ENCODE measurements at regions not wholly inside any gene's neighbourhood (a gene's known extent, or its start where the extent isn't known, plus 50 kb on each side); places are given as distances from the start of the nearest gene placed in this dataset.
A peak's percentile ranks its signal among the peaks of the same experiment; 100 is the strongest.

GRCh38 chr2:176820371-176820932, 392.1 kb upstream of the HNRNPA3 start:
- Mint-ChIP-seq H3K9me3 (no peaks in the 10 kb centered on the region), H3K27me3 (peaks cover 13 to 30% of the 10 kb centered on the region in 2 donors), H3K4me1 (no peaks in the 10 kb centered on the region), H3K4me3 (no peak overlapping the region), H3K27ac (no peak overlapping the region), H3K36me3 (no peaks in the 10 kb centered on the region)
- no peak for ATAC-seq (replicated peaks)
- DNase-seq, result no peak

- no peaks in the 10 kb centered on the region for H3K36me3 Mint-ChIP-seq
- no peak for DNase-seq
- no peak for ATAC-seq (replicated peaks)
- no peaks in the 10 kb centered on the region for H3K9me3 Mint-ChIP-seq
- H3K4me3 Mint-ChIP-seq, result no peak overlapping the region
- H3K27me3 Mint-ChIP-seq, result peaks cover 10 to 26% of the 10 kb centered on the region in 2 donors
- H3K27ac Mint-ChIP-seq, result no peak overlapping the region
- H3K4me1 Mint-ChIP-seq, result no peaks in the 10 kb centered on the region
These were observed 391.2 kb upstream of the HNRNPA3 start for GRCh38 chr2:176821350-176821749.

GRCh38 chr2:176822060-176822459, 390.5 kb upstream of the HNRNPA3 start:
- ATAC-seq (replicated peaks), result no peak
- no peaks in the 10 kb centered on the region for H3K4me1 Mint-ChIP-seq

GRCh38 chr2:176826356-176826755, 386.2 kb upstream of the HNRNPA3 start:
- no peak for ATAC-seq (replicated peaks)
- no peaks in the 10 kb centered on the region for H3K36me3 Mint-ChIP-seq
- no peak for DNase-seq
- H3K4me1 Mint-ChIP-seq, result no peaks in the 10 kb centered on the region
- peaks cover 0 to 1% of the 10 kb centered on the region in 2 donors for H3K9me3 Mint-ChIP-seq
- no peak overlapping the region for H3K27ac Mint-ChIP-seq
- no peak overlapping the region for H3K4me3 Mint-ChIP-seq
- H3K27me3 Mint-ChIP-seq, result peaks cover 16 to 32% of the 10 kb centered on the region in 2 donors

More at GRCh38 chr2:176822060-176822459, 390.5 kb upstream of the HNRNPA3 start:
- Mint-ChIP-seq H3K9me3 (no peaks in the 10 kb centered on the region), H3K4me3 (no peak overlapping the region), H3K36me3 (no peaks in the 10 kb centered on the region), H3K27me3 (peaks cover 9 to 26% of the 10 kb centered on the region in 2 donors), H3K27ac (no peak overlapping the region)
- DNase-seq, result no peak

GRCh38 chr2:176826984-176827668, 385.5 kb upstream of the HNRNPA3 start:
- Mint-ChIP-seq H3K36me3 (no peaks in the 10 kb centered on the region), H3K27me3 (peaks cover 16 to 30% of the 10 kb centered on the region in 2 donors), H3K4me3 (no peak overlapping the region), H3K4me1 (no peaks in the 10 kb centered on the region), H3K9me3 (peaks cover 0 to 1% of the 10 kb centered on the region in 2 donors), H3K27ac (no peak overlapping the region)
- DNase-seq (no peak), ATAC-seq (replicated peaks) (no peak)

- peaks cover 0 to 1% of the 10 kb centered on the region in 2 donors for H3K9me3 Mint-ChIP-seq
- H3K27me3 Mint-ChIP-seq, result peaks cover 11 to 20% of the 10 kb centered on the region in 2 donors
- H3K36me3 Mint-ChIP-seq, result no peaks in the 10 kb centered on the region
- ATAC-seq (replicated peaks) (peak in 1 of 2 donors; percentile 34), DNase-seq (no peak)
- no peaks in the 10 kb centered on the region for H3K4me1 Mint-ChIP-seq
- no peak overlapping the region for H3K27ac Mint-ChIP-seq
- H3K4me3 Mint-ChIP-seq, result no peak overlapping the region
These were observed 382.2 kb upstream of the HNRNPA3 start for GRCh38 chr2:176830362-176830761.

GRCh38 chr2:176832086-176832485, 380.5 kb upstream of the HNRNPA3 start:
- no peaks in the 10 kb centered on the region for H3K4me1 Mint-ChIP-seq
- no peak overlapping the region for H3K27ac Mint-ChIP-seq
- no peaks in the 10 kb centered on the region for H3K36me3 Mint-ChIP-seq
- H3K27me3 Mint-ChIP-seq, result peaks cover 11 to 19% of the 10 kb centered on the region in 2 donors
- peaks cover 0 to 1% of the 10 kb centered on the region in 2 donors for H3K9me3 Mint-ChIP-seq
- H3K4me3 Mint-ChIP-seq, result no peak overlapping the region
- DNase-seq, result no peak
- ATAC-seq (replicated peaks), result no peak

- DNase-seq (no peak), ATAC-seq (replicated peaks) (no peak)
- H3K36me3 Mint-ChIP-seq, result no peaks in the 10 kb centered on the region
- peaks cover 0 to 1% of the 10 kb centered on the region in 2 donors for H3K9me3 Mint-ChIP-seq
- H3K27ac Mint-ChIP-seq, result no peak overlapping the region
- H3K4me1 Mint-ChIP-seq, result no peaks in the 10 kb centered on the region
- H3K4me3 Mint-ChIP-seq, result no peak overlapping the region
- H3K27me3 Mint-ChIP-seq, result peaks cover 11 to 19% of the 10 kb centered on the region in 2 donors
These were observed 378.9 kb upstream of the HNRNPA3 start for GRCh38 chr2:176833671-176834070.

- ATAC-seq (replicated peaks), result no peak
- no peak for DNase-seq
- peaks cover 8 to 19% of the 10 kb centered on the region in 2 donors for H3K27me3 Mint-ChIP-seq
- H3K27ac Mint-ChIP-seq, result no peak overlapping the region
- H3K4me3 Mint-ChIP-seq, result no peak overlapping the region
- peaks cover 0 to 1% of the 10 kb centered on the region in 2 donors for H3K9me3 Mint-ChIP-seq
- H3K36me3 Mint-ChIP-seq, result no peaks in the 10 kb centered on the region
- H3K4me1 Mint-ChIP-seq, result no peaks in the 10 kb centered on the region
These were observed 378.4 kb upstream of the HNRNPA3 start for GRCh38 chr2:176834226-176834625.

- Mint-ChIP-seq H3K27me3 (peaks cover 0 to 10% of the 10 kb centered on the region in 2 donors), H3K4me3 (no peak overlapping the region), H3K9me3 (no peaks in the 10 kb centered on the region), H3K36me3 (no peaks in the 10 kb centered on the region), H3K27ac (no peak overlapping the region), H3K4me1 (no peaks in the 10 kb centered on the region)
- DNase-seq (no peak), ATAC-seq (replicated peaks) (no peak)
These were observed 369.4 kb upstream of the HNRNPA3 start for GRCh38 chr2:176843208-176843607.

- Mint-ChIP-seq H3K4me3 (no peak overlapping the region), H3K27me3 (peaks cover 0 to 10% of the 10 kb centered on the region in 2 donors), H3K4me1 (no peaks in the 10 kb centered on the region), H3K36me3 (no peaks in the 10 kb centered on the region), H3K27ac (no peak overlapping the region), H3K9me3 (no peaks in the 10 kb centered on the region)
- DNase-seq, result no peak
- ATAC-seq (replicated peaks), result no peak
These were observed 368.1 kb upstream of the HNRNPA3 start for GRCh38 chr2:176844461-176844860.

GRCh38 chr2:176845718-176846117, 366.9 kb upstream of the HNRNPA3 start:
- ATAC-seq (replicated peaks) (no peak), DNase-seq (no peak)
- Mint-ChIP-seq H3K9me3 (no peaks in the 10 kb centered on the region), H3K4me3 (no peak overlapping the region), H3K4me1 (no peaks in the 10 kb centered on the region), H3K27me3 (peaks cover 6 to 10% of the 10 kb centered on the region in 2 donors), H3K36me3 (no peaks in the 10 kb centered on the region), H3K27ac (no peak overlapping the region)

GRCh38 chr2:176847575-176847974, 365.0 kb upstream of the HNRNPA3 start:
- H3K36me3 Mint-ChIP-seq, result no peaks in the 10 kb centered on the region
- H3K4me3 Mint-ChIP-seq, result no peak overlapping the region
- DNase-seq (no peak), ATAC-seq (replicated peaks) (no peak)
- H3K9me3 Mint-ChIP-seq, result peaks cover 0 to 1% of the 10 kb centered on the region in 2 donors
- H3K27me3 Mint-ChIP-seq, result peaks cover 6 to 10% of the 10 kb centered on the region in 2 donors
- no peaks in the 10 kb centered on the region for H3K4me1 Mint-ChIP-seq
- no peak overlapping the region for H3K27ac Mint-ChIP-seq

- Mint-ChIP-seq H3K9me3 (peaks cover 0 to 1% of the 10 kb centered on the region in 2 donors), H3K4me1 (no peaks in the 10 kb centered on the region), H3K36me3 (no peaks in the 10 kb centered on the region), H3K4me3 (no peak overlapping the region), H3K27me3 (peaks cover 6% of the 10 kb centered on the region in 2 donors), H3K27ac (no peak overlapping the region)
- DNase-seq, result no peak
- no peak for ATAC-seq (replicated peaks)
These were observed 363.8 kb upstream of the HNRNPA3 start for GRCh38 chr2:176848844-176849243.

GRCh38 chr2:176851200-176851888, 361.2 kb upstream of the HNRNPA3 start:
- ATAC-seq (replicated peaks) (no peak), DNase-seq (no peak)
- Mint-ChIP-seq H3K27ac (no peak overlapping the region), H3K36me3 (no peaks in the 10 kb centered on the region), H3K4me3 (no peak overlapping the region), H3K27me3 (peaks cover 0 to 6% of the 10 kb centered on the region in 2 donors), H3K4me1 (no peaks in the 10 kb centered on the region), H3K9me3 (peaks cover 0 to 1% of the 10 kb centered on the region in 2 donors)
